Heart left ventricle (tissue), 16 donors: ENCODE measurements at regions not wholly inside any gene's neighbourhood (a gene's known extent, or its start where the extent isn't known, plus 50 kb on each side); places are given as distances from the start of the nearest gene placed in this dataset.

ENCODE experiments used
- ATAC-seq, 4 donors: fragments of 200-7000 bp; cut with Tn5 transposase; one replicate each; pipeline ENCODE4 v1.9.1; 2020 to 2022; ENCODE audit warnings: moderate library complexity in 4 of 4, mild to moderate bottlenecking in 3 of 4, moderate number of reproducible peaks in 1 of 4
- DNase-seq, 5 donors: peaks; one replicate each; pipeline ENCODE4 v3.0.0-alpha.2; 2020
- H3K27ac ChIP-seq, 12 donors: fragments of 200-600 bp; sonication (generic) in 4 of 12; one replicate each; pipeline versions ENCODE4 v1.5.0 to v1.8.0; 2016 to 2022; ENCODE audit warnings: mild to moderate bottlenecking in 2 of 12
- H3K27me3 ChIP-seq, 9 donors: fragments of 200-600 bp; sonication (generic) in 2 of 9; one replicate each; pipeline versions ENCODE4 v1.5.1 to v1.8.0; 2016 to 2022; ENCODE audit warnings: mild to moderate bottlenecking in 3 of 9
- H3K36me3 ChIP-seq, 9 donors: fragments of 200-600 bp; sonication (generic) in 2 of 9; one replicate each; pipeline versions ENCODE4 v1.5.0 to v1.8.0; 2018 to 2022; ENCODE audit warnings: mild to moderate bottlenecking in 2 of 9
- H3K4me1 ChIP-seq, 12 donors: fragments of 200-600 bp; sonication (generic) in 4 of 12; one replicate each; pipeline versions ENCODE4 v1.5.0 to v1.8.0; 2016 to 2022; ENCODE audit warnings: mild to moderate bottlenecking in 3 of 12
- H3K4me3 ChIP-seq, 12 donors: fragments of 200-600 bp; sonication (generic) in 4 of 12; one replicate each; pipeline versions ENCODE4 v1.5.0 to v1.8.0; 2017 to 2022; ENCODE audit warnings: mild to moderate bottlenecking in 9 of 12, moderate library complexity in 4 of 12
- H3K9me3 ChIP-seq, 12 donors: fragments of 200-600 bp; sonication (generic) in 4 of 12; one replicate each; pipeline versions ENCODE4 v1.5.0 to v1.8.0; 2016 to 2022; ENCODE audit warnings: mild to moderate bottlenecking in 1 of 12
- POLR2A ChIP-seq, 2 donors: fragments of 450-650 bp; IDR thresholded peaks; one replicate each; pipeline ENCODE4 v1.6.1; 2017; ENCODE audit warnings: antibody characterized with exemption in 2 of 2, mild to moderate bottlenecking in 2 of 2, moderate library complexity in 2 of 2
- WGBS, 4 donors: extraction: QIAGEN DNeasy Blood & Tissue Kit in 2 of 4; methylation state at CpG; one replicate each; pipeline versions ENCODE4 v1.1.5 to v1.1.7; 2013 to 2018; 5-methylcytosine and 5-hydroxymethylcytosine counted together
- intact Hi-C, 10 donors: fragments of 100-400 bp; cut with DNase I; formaldehyde crosslinking; loops; one replicate each; pipeline versions ENCODE4 v1.11.1 to v1.14.2; 2022
- TF ChIP-seq, protein P1 (sequence below), 12 donors: fragments of 200-600 bp; sonication (generic) in 4 of 12; IDR thresholded peaks; one replicate each; pipeline versions ENCODE4 v1.5.0 to v1.8.0; 2018 to 2022; ENCODE audit warnings: antibody characterized with exemption in 12 of 12, mild to moderate bottlenecking in 5 of 12
- donor health status: ischemic (EF 13 %, LVEDD 7.1; RV severe dilation, severe dysfunction).
- donor health status: healthy with polysubstance abuse.
- donor health status: DM: no; HTN: yes; CAD: no.
- donor health status: DM: no; HTN: no; CAD: no.
- donor health status: ischemic (EF 25% LVEDD 6.9; RV normal size, moderate dysfunction).
- donor health status: ischemic (EF 25% LVEDD 5.7; RV mildly dilated, moderate dysfunction).
- donor health status: healthy.
- donor health status: DM: yes; HTN: yes; CAD: no.
- donor health status: ischemic (EF 35%, LVEDD 5.7; RV mildly dilated, moderate dysfunction).
- donor health status: nonischemic (EF 11% LVEDD 7.7; RV severe dilation, severe dysfunction).
- donor health status: DM: yes; HTN: yes; CAD: no.
- donor health status: PGD.
- donor health status: ischemic (EF 29% LVEDD 5.4; RV normal size, mild dysfunction).
- donor health status: nonischemic (EF 23%, LVEDD 6.1; RV moderate dilation, normal function).

DNA sequence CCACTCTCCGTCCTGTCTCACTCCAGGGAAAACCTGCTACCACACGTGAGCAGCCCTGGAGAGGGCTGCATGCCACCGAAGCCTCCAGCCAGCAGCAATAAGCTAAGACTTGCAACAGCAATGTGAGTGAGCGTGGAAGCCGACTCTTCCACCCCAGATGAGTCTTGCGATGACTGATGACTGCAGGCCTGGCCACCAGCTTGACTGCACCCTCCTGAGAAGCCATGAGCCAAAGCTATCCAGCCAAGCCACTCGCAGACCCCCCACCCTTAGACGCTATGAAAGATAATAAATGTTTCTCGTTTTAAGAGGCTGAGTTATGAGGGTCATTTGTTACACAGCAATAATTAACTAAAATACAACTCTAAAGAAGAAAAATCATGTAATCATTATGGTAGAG, 118.6 kb upstream of the GALNT2 start:
- H3K27me3 ChIP-seq: no peaks in the 10 kb centered on the region
- no peaks in the 10 kb centered on the region for H3K4me1 ChIP-seq
- WGBS, 4 donors: 82 to 88% (median 85%) methylated on average over 9 of the region's 9 CpGs
- H3K36me3 ChIP-seq: no peaks in the 10 kb centered on the region
- intact Hi-C loops: no loop called here
- TF ChIP-seq, protein P1, sequence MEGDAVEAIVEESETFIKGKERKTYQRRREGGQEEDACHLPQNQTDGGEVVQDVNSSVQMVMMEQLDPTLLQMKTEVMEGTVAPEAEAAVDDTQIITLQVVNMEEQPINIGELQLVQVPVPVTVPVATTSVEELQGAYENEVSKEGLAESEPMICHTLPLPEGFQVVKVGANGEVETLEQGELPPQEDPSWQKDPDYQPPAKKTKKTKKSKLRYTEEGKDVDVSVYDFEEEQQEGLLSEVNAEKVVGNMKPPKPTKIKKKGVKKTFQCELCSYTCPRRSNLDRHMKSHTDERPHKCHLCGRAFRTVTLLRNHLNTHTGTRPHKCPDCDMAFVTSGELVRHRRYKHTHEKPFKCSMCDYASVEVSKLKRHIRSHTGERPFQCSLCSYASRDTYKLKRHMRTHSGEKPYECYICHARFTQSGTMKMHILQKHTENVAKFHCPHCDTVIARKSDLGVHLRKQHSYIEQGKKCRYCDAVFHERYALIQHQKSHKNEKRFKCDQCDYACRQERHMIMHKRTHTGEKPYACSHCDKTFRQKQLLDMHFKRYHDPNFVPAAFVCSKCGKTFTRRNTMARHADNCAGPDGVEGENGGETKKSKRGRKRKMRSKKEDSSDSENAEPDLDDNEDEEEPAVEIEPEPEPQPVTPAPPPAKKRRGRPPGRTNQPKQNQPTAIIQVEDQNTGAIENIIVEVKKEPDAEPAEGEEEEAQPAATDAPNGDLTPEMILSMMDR (IDR thresholded peaks at IDR 0.05): no peak
- no peak for TF ChIP-seq POLR2A (IDR thresholded peaks at IDR 0.05)
- H3K9me3 ChIP-seq: no peaks in the 10 kb centered on the region
- ATAC-seq: no peak
- no peak overlapping the region for H3K4me3 ChIP-seq
- no peak overlapping the region for H3K27ac ChIP-seq
- DNase-seq: no peak

DNA sequence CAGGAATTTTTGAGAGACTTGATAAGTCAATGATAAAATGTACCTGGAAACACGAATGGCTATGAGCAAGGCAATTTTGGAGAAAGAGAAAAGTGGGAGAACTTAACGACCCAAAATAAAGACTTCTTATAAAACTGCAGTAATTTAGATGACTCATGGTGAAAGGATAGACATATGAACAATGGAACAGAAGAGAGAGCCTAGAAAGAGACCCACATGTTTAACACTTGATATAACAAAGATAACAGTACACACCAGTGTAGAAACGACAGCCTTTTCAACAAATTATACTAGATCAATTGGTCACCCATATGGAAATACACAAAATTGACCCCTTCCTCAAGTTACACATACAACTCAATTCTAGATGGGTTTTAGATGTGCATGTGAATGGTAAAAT, 117.5 kb upstream of the GALNT2 start:
- WGBS, 4 donors: 73 to 81% (median 77%) methylated on average over 3 of the region's 3 CpGs
- Histone ChIP-seq H3K27ac (no peak overlapping the region), H3K27me3 (no peaks in the 10 kb centered on the region), H3K4me1 (no peaks in the 10 kb centered on the region), H3K9me3 (no peaks in the 10 kb centered on the region), H3K36me3 (no peaks in the 10 kb centered on the region), H3K4me3 (no peak overlapping the region)
- no peak for TF ChIP-seq POLR2A (IDR thresholded peaks at IDR 0.05)
- TF ChIP-seq, protein P1 (IDR thresholded peaks at IDR 0.05): no peak
- DNase-seq (no peak), ATAC-seq (no peak)
- intact Hi-C loops: no loop called here

DNA sequence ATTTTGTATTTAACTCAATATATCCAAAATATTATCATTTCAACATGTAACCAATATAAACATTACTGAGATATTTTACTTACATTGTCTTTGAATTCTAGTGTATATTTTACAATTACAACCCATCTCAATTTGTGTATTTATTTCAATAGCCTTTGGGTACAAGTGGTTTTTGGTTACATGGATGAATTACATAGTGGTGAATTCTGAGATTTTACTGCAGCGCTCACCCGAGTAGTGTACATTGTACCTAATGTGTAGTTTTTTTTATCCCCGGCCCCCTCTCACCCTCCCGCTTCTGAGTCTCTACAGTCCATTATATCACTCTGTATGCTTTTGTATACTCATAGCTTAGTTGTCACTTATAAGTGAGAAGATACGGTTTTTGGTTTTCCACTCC, 117.0 kb upstream of the GALNT2 start:
- TF ChIP-seq, protein P1 (IDR thresholded peaks at IDR 0.05): no peak
- no peak for TF ChIP-seq POLR2A (IDR thresholded peaks at IDR 0.05)
- WGBS, 4 donors: 94 to 96% (median 95%) methylated on average over 5 of the region's 5 CpGs
- intact Hi-C loops: no loop called here
- H3K4me1 ChIP-seq: no peaks in the 10 kb centered on the region
- H3K36me3 ChIP-seq: no peaks in the 10 kb centered on the region
- no peaks in the 10 kb centered on the region for H3K27me3 ChIP-seq
- H3K9me3 ChIP-seq: no peaks in the 10 kb centered on the region
- no peak for DNase-seq
- ATAC-seq: no peak
- H3K27ac ChIP-seq: no peak overlapping the region
- H3K4me3 ChIP-seq: no peak overlapping the region

DNA sequence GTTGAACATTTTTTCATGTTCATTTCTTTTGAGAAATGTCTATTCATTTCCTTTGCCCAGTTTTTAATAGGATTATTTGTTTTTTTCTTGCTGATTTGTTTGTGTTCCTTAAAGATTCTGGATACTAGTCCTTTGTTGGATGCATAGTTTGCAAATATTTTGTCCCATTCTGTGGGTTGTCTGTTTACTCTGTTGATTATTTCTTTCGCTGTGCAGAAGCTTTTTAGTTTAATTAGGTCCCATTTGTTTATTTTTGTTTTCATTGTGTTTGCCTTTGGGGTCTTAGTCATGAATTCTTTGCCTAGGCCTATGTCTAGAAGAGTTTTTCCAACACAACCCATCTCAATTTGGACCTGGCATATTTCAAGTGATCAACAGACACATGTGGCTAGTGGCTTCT, 116.1 kb upstream of the GALNT2 start:
- TF ChIP-seq POLR2A (IDR thresholded peaks at IDR 0.05): no peak
- TF ChIP-seq, protein P1 (IDR thresholded peaks at IDR 0.05): no peak

More for the DNA sequence above, 116.1 kb upstream of the GALNT2 start:
- Histone ChIP-seq H3K36me3 (no peaks in the 10 kb centered on the region), H3K4me1 (no peaks in the 10 kb centered on the region), H3K27ac (no peak overlapping the region), H3K9me3 (no peaks in the 10 kb centered on the region), H3K27me3 (no peaks in the 10 kb centered on the region), H3K4me3 (no peak overlapping the region)
- DNase-seq (no peak), ATAC-seq (no peak)
- WGBS, 4 donors: 77 to 93% (median 84%) methylated on average over 1 of the region's 1 CpG
- intact Hi-C loops: no loop called here
